BE2C (cell line): ENCODE measurements at regions not wholly inside any gene's neighbourhood (a gene's known extent, or its start where the extent isn't known, plus 50 kb on each side); places are given as distances from the start of the nearest gene placed in this dataset.

ENCODE experiments used
- DNase-seq: peaks from one replicate; pipeline ENCODE4 v3.0.0-alpha.2; 2020
- H3K27me3 ChIP-seq: fragments of 250-450 bp; sonication (Bioruptor Pico); 2 replicates; pipeline ENCODE4 v1.5.1; 2020; ENCODE audit warnings: mild to moderate bottlenecking
- H3K36me3 ChIP-seq: fragments of 250-450 bp; sonication (Bioruptor Pico); 2 replicates; pipeline ENCODE4 v1.5.1; 2020; ENCODE audit warnings: mild to moderate bottlenecking
- H3K4me1 ChIP-seq: fragments of 250-450 bp; sonication (Bioruptor Pico); 2 replicates; pipeline ENCODE4 v1.5.1; 2020
- H3K4me3 ChIP-seq: 2 replicates; pipeline ENCODE4 v1.5.1; 2011; ENCODE audit warnings: low read depth, low read length
- H3K9me3 ChIP-seq: fragments of 250-450 bp; sonication (Bioruptor Pico); 2 replicates; pipeline ENCODE4 v1.5.1; 2020
- TF ChIP-seq, protein P1 (sequence below): IDR thresholded peaks from 2 replicates; pipeline ENCODE4 v1.5.1; 2012; ENCODE audit warnings: mild to moderate bottlenecking, low read depth, low read length

DNA sequence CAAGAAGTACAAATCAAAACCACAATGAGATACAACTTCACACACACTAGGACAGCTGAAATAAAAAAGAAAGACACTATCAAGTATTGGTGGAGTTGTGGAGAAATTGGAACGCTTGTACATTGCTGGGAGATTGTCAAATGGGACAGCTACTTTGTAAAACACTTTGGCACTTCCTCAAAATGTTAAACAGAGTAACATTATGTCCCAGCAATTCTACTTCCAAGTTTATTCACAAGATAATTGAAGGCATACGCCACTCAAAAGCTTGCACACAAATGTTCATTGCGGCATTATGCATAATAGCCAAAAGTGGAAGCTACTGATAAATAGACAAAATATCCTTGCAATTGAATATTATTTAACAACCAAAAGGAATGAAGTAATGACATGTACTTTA, 199.9 kb upstream of the KCNK2 start:
- Histone ChIP-seq H3K4me1 (no peaks in the 10 kb centered on the region), H3K36me3 (no peaks in the 10 kb centered on the region), H3K9me3 (no peaks in the 10 kb centered on the region), H3K4me3 (no peak overlapping the region), H3K27me3 (no peaks in the 10 kb centered on the region)
- TF ChIP-seq, protein P1, sequence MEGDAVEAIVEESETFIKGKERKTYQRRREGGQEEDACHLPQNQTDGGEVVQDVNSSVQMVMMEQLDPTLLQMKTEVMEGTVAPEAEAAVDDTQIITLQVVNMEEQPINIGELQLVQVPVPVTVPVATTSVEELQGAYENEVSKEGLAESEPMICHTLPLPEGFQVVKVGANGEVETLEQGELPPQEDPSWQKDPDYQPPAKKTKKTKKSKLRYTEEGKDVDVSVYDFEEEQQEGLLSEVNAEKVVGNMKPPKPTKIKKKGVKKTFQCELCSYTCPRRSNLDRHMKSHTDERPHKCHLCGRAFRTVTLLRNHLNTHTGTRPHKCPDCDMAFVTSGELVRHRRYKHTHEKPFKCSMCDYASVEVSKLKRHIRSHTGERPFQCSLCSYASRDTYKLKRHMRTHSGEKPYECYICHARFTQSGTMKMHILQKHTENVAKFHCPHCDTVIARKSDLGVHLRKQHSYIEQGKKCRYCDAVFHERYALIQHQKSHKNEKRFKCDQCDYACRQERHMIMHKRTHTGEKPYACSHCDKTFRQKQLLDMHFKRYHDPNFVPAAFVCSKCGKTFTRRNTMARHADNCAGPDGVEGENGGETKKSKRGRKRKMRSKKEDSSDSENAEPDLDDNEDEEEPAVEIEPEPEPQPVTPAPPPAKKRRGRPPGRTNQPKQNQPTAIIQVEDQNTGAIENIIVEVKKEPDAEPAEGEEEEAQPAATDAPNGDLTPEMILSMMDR = no peak
- no peak for DNase-seq

DNA sequence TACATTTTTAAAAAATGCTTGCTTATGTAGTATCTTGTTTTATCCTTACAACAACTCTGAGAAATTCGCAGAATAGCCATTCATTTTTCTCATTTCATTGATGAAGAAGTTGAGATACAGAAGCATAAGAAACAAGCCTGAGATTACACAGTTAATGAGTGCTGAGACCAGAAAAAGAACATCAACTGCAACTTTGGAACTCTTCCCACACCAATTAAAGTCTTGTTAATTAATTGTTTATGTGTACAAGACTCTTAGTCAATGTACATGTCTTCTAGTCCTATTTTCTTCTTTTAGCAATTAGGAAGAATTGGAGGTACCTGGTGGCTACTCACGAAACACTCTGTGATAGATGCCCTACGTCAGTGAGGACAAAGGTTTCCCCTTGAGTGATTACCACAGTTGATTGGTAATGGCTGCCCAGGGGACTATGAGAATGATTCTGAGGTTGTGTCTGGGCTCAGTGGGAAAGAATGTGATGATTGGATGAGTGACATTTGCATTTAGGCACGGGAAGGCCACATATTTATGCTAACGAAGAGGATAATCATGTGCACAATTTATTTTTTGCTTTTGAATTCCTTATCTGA, 187.4 kb upstream of the KCNK2 start:
- Histone ChIP-seq H3K9me3 (no peaks in the 10 kb centered on the region), H3K36me3 (no peaks in the 10 kb centered on the region), H3K27me3 (no peaks in the 10 kb centered on the region), H3K4me1 (no peaks in the 10 kb centered on the region), H3K4me3 (no peak overlapping the region)
- no peak for DNase-seq
- TF ChIP-seq, protein P1 = no peak

DNA sequence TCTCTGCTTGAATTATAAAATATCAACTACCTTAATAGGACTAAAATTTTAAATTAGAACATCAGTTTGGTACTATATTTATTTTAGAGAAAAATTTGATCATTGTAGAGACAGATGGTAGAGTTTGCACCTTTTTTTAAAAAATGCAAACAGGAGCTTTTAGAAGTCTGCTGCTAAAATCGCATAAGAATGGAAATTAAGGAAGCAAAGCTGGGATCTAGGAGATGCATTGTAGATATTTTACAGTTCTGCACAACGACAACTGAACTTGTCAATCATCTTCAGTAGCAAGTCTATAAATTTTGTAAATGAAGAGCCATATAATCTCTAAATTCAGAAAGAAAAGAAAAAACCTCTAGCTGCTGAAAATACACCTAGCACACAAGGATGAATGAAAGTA, 185.6 kb upstream of the KCNK2 start:
- Histone ChIP-seq H3K27me3 (no peaks in the 10 kb centered on the region), H3K4me1 (no peaks in the 10 kb centered on the region), H3K4me3 (no peak overlapping the region), H3K9me3 (no peaks in the 10 kb centered on the region), H3K36me3 (no peaks in the 10 kb centered on the region)
- TF ChIP-seq, protein P1 = no peak
- DNase-seq = no peak

DNA sequence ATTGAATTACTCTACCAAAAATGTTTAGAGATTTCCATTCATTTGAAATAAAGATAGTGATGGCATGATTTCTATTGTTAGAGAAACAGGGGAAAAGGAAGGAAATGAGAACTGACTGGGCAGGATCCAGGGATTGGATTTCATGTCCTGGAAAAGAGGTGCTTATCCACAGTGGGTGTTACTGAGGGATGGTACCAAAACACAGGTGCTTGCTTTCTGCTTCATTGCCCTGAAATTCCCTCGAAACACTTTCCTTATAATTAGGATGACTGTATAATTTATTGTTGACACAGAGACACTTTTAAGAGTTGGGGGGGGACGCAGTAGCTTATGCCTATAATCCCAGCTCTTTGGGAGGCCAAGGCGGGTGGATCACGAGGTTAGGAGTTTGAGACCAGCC, 185.0 kb upstream of the KCNK2 start:
- Histone ChIP-seq H3K9me3 (no peaks in the 10 kb centered on the region), H3K4me3 (no peak overlapping the region), H3K27me3 (no peaks in the 10 kb centered on the region), H3K4me1 (no peaks in the 10 kb centered on the region), H3K36me3 (no peaks in the 10 kb centered on the region)
- DNase-seq = no peak
- TF ChIP-seq, protein P1 = no peak

DNA sequence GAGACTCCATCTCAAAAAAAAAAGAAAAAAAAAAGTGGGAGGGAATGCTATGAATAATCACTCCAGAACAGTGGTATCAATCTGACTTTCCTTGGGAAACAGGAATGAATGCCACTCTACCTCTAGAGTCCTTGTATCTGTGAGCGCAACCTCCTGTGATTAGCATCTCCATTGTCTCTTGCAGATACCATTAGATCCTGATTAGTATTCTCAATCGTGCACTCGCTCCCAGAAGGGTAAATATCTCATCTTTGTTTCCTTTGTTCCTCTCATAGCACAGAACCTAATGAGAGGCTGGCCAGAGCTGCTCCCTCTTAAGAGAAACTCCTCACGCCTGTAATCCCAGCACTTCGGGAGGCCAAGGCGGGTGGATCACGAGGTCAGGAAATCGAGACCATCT, 184.4 kb upstream of the KCNK2 start:
- Histone ChIP-seq H3K9me3 (no peaks in the 10 kb centered on the region), H3K4me3 (no peak overlapping the region), H3K36me3 (no peaks in the 10 kb centered on the region), H3K27me3 (no peaks in the 10 kb centered on the region), H3K4me1 (no peaks in the 10 kb centered on the region)
- TF ChIP-seq, protein P1 = no peak
- DNase-seq = no peak

DNA sequence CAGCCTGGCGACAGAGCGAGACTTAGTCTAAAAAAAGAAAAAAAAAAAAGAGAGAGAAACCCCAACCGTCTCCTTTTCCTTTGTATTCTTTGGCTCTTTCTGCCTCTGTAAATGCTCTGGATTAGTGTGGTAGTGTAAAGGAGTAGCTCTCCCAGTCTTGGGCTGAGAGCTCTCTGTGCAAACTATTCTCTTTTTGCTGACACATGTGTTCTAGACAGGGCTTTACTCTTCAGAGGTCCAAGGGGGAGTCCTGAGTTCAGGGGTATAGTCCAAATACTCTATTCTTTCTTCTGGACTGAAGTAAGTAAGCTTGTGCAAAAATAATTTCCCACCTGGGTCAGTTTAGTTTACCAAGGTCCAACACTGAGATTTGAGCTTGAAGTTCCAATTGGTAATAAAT, 183.8 kb upstream of the KCNK2 start:
- no peak for DNase-seq
- TF ChIP-seq, protein P1 = no peak
- Histone ChIP-seq H3K4me3 (no peak overlapping the region), H3K36me3 (no peaks in the 10 kb centered on the region), H3K27me3 (no peaks in the 10 kb centered on the region), H3K9me3 (no peaks in the 10 kb centered on the region), H3K4me1 (no peaks in the 10 kb centered on the region)
